Neutrophil (primary cell): ENCODE measurements at regions not wholly inside any gene's neighbourhood (a gene's known extent, or its start where the extent isn't known, plus 50 kb on each side); places are given as distances from the start of the nearest gene placed in this dataset.
A peak's percentile ranks its signal among the peaks of the same experiment; 100 is the strongest.

Source experiments
- H3K27ac ChIP-seq: fragments of 200-600 bp; sonication (generic); 2 replicates; pipeline ENCODE4 v1.5.1; 2016; ENCODE audit warnings: mild to moderate bottlenecking, moderate library complexity
- H3K27me3 ChIP-seq: fragments of 200-600 bp; sonication (generic); 2 replicates; pipeline ENCODE4 v1.6.0; 2016; ENCODE audit warnings: mild to moderate bottlenecking
- H3K36me3 ChIP-seq: fragments of 200-600 bp; sonication (generic); 2 replicates; pipeline ENCODE4 v1.5.1; 2017
- H3K4me1 ChIP-seq, 2 experiments: fragments of 200-600 bp in 1 of 2; sonication (generic) in 1 of 2; 1 replicate in 1 of 2; 2 replicates in 1 of 2; pipeline versions ENCODE4 v1.5.1 to v1.6.1; 2013 to 2016; ENCODE audit warnings: low read depth in 1 of 2, low read length in 1 of 2, mild to moderate bottlenecking in 1 of 2, moderate library complexity in 1 of 2; ENCODE audit not compliant: control insufficient read depth in 1 of 2, insufficient read depth in 1 of 2
- H3K4me3 ChIP-seq, 2 experiments: fragments of 200-600 bp in 1 of 2; sonication (generic) in 1 of 2; 1 replicate in 1 of 2; 2 replicates in 1 of 2; pipeline ENCODE4 v1.5.1; 2013 to 2016; ENCODE audit warnings: low read depth in 1 of 2, low read length in 1 of 2, mild to moderate bottlenecking in 1 of 2, moderate library complexity in 1 of 2
- H3K9me3 ChIP-seq: fragments of 200-600 bp; sonication (generic); 2 replicates; pipeline ENCODE4 v1.5.1; 2016
- CTCF ChIP-seq: fragments of 200-600 bp; sonication (generic); IDR thresholded peaks from 2 replicates; pipeline ENCODE4 v1.5.1; 2016; ENCODE audit warnings: antibody characterized with exemption

GRCh38 chr15:69751566-69751965 is 298.9 kb downstream of the RPLP1 start:
- Histone ChIP-seq H3K27ac (peak overlapping the region; percentile 68), H3K4me3 (no peak overlapping the region), H3K27me3 (no peaks in the 10 kb centered on the region), H3K36me3 (no peaks in the 10 kb centered on the region), H3K9me3 (no peaks in the 10 kb centered on the region), H3K4me1 (peaks cover 60 to 86% of the 10 kb centered on the region in 2 experiments)
- TF ChIP-seq CTCF, result no peak

GRCh38 chr15:69753867-69754266 is 301.2 kb downstream of the RPLP1 start:
- Histone ChIP-seq H3K27ac (peak overlapping the region; percentile 98), H3K36me3 (no peaks in the 10 kb centered on the region), H3K27me3 (no peaks in the 10 kb centered on the region), H3K4me1 (peaks cover 78 to 100% of the 10 kb centered on the region in 2 experiments), H3K9me3 (no peaks in the 10 kb centered on the region), H3K4me3 (peak overlapping the region; percentile 36 to 66)
- TF ChIP-seq CTCF, result no peak

- Histone ChIP-seq H3K4me3 (peak overlapping the region; percentile 36 to 66), H3K9me3 (no peaks in the 10 kb centered on the region), H3K4me1 (peaks cover 78 to 100% of the 10 kb centered on the region in 2 experiments), H3K27me3 (no peaks in the 10 kb centered on the region), H3K27ac (peak overlapping the region; percentile 98), H3K36me3 (no peaks in the 10 kb centered on the region)
- no peak for TF ChIP-seq CTCF
These were observed 301.7 kb downstream of the RPLP1 start for GRCh38 chr15:69754313-69754712.

GRCh38 chr15:69755551-69756310 is 303.1 kb downstream of the RPLP1 start:
- Histone ChIP-seq H3K4me1 (peaks cover 78 to 100% of the 10 kb centered on the region in 2 experiments), H3K27ac (peak overlapping the region; percentile 98), H3K9me3 (no peaks in the 10 kb centered on the region), H3K4me3 (peak overlapping the region; percentile 36 to 66), H3K36me3 (no peaks in the 10 kb centered on the region), H3K27me3 (no peaks in the 10 kb centered on the region)
- no peak for TF ChIP-seq CTCF

GRCh38 chr15:69756440-69756839 is 303.8 kb downstream of the RPLP1 start:
- peaks cover 81 to 100% of the 10 kb centered on the region in 2 experiments for H3K4me1 ChIP-seq
- H3K4me3 ChIP-seq, result peak overlapping the region; percentile 4 to 66
- H3K36me3 ChIP-seq, result no peaks in the 10 kb centered on the region
- no peaks in the 10 kb centered on the region for H3K9me3 ChIP-seq
- peak overlapping the region; percentile 98 for H3K27ac ChIP-seq
- H3K27me3 ChIP-seq, result no peaks in the 10 kb centered on the region
- TF ChIP-seq CTCF, result no peak
